H1 (cell line): ENCODE measurements at regions not wholly inside any gene's neighbourhood (a gene's known extent, or its start where the extent isn't known, plus 50 kb on each side); places are given as distances from the start of the nearest gene placed in this dataset.

Experiments
- CTCF ChIA-PET: fragments of 300-600 bp; sonication (Branson Sonifier 250); formaldehyde crosslinking; loops from one replicate; lab custom pipeline; 2021; ENCODE audit not compliant: partially characterized antibody; lab: Charles Lee
- POLR2A ChIA-PET: fragments of 300-600 bp; sonication (Branson Sonifier 250); formaldehyde crosslinking; loops from one replicate; lab custom pipeline; 2021; ENCODE audit warnings: inconsistent platforms; ENCODE audit not compliant: partially characterized antibody; lab: Charles Lee
- DNase-seq, 2 experiments: peaks; one replicate each; pipeline versions ENCODE4 v3.0.0 to v3.0.0-alpha.2; 2010 to 2022; ENCODE audit warnings: low spot score in 2 of 2, low read depth in 1 of 2, mixed read lengths in 1 of 2
- FAIRE-seq: peaks from 2 replicates; lab custom pipeline; 2011; peaks lifted over from hg19 to GRCh38; lab: Jason Lieb, UNC
- H2AFZ ChIP-seq: 2 replicates; pipeline ENCODE4 v1.8.1; 2012; ENCODE audit warnings: low read length, inconsistent platforms
- H2AK5ac ChIP-seq: 2 replicates; pipeline ENCODE4 v1.6.1; 2013; ENCODE audit warnings: low read depth, low read length
- H2BK120ac ChIP-seq: replicated peaks from 2 replicates; pipeline ENCODE3; 2013; ENCODE audit warnings: low read depth, low read length, inconsistent platforms
- H2BK12ac ChIP-seq: 2 replicates; pipeline ENCODE4 v1.6.1; 2013; ENCODE audit warnings: low read depth, low read length
- H2BK15ac ChIP-seq: 2 replicates; pipeline ENCODE4 v1.6.1; 2013; ENCODE audit warnings: low read length
- H2BK20ac ChIP-seq: 2 replicates; pipeline ENCODE4 v1.6.1; 2013; ENCODE audit warnings: low read length
- H2BK5ac ChIP-seq: 2 replicates; pipeline ENCODE4 v1.6.1; 2013; ENCODE audit warnings: low read depth, low read length
- H3K14ac ChIP-seq: 2 replicates; pipeline ENCODE4 v1.6.1; 2013; ENCODE audit warnings: inconsistent platforms; ENCODE audit not compliant: insufficient read length
- H3K18ac ChIP-seq: 2 replicates; pipeline ENCODE4 v1.6.1; 2013; ENCODE audit warnings: low read length; ENCODE audit errors: extremely low read depth
- H3K23ac ChIP-seq: 2 replicates; pipeline ENCODE4 v1.6.1; 2013; ENCODE audit warnings: inconsistent platforms; ENCODE audit not compliant: insufficient read length
- H3K23me2 ChIP-seq: 2 replicates; pipeline ENCODE4 v1.6.1; 2013; ENCODE audit warnings: low read depth, low read length
- H3K27ac ChIP-seq: 2 replicates; pipeline ENCODE4 v1.6.1; 2011; ENCODE audit warnings: low read depth, low read length, inconsistent platforms
- H3K27me3 ChIP-seq, 4 experiments: replicated peaks in 1 of 4; 1 replicate in 1 of 4; 2 replicates in 3 of 4; pipeline versions ENCODE4 v1.6.1 to v1.8.1; 2011 to 2013; ENCODE audit warnings: low read length in 3 of 4, mild to moderate bottlenecking in 3 of 4, inconsistent platforms in 2 of 4, mixed read lengths in 2 of 4, moderate library complexity in 1 of 4; ENCODE audit not compliant: control insufficient read depth in 3 of 4, insufficient read depth in 3 of 4; ENCODE audit errors: extremely low read depth in 1 of 4
- H3K36me3 ChIP-seq, 4 experiments: 2 replicates each; pipeline versions ENCODE4 v1.6.1 to v1.8.1; 2011 to 2013; ENCODE audit warnings: mild to moderate bottlenecking in 4 of 4, low read length in 3 of 4, moderate library complexity in 2 of 4, control low read depth in 1 of 4, inconsistent platforms in 1 of 4; ENCODE audit not compliant: insufficient read depth in 4 of 4, control insufficient read depth in 2 of 4
- H3K4ac ChIP-seq: replicated peaks from 2 replicates; pipeline ENCODE3; 2013; ENCODE audit warnings: low read length, low read depth, mixed read lengths, inconsistent platforms; ENCODE audit not compliant: insufficient read length
- H3K4me1 ChIP-seq, 4 experiments: replicated peaks in 1 of 4; 1 replicate in 1 of 4; 2 replicates in 3 of 4; pipeline versions ENCODE4 v1.6.1 to v1.8.1; 2011 to 2013; ENCODE audit warnings: low read length in 3 of 4, inconsistent platforms in 2 of 4, mixed read lengths in 1 of 4; ENCODE audit not compliant: insufficient read depth in 4 of 4, control insufficient read depth in 3 of 4
- H3K4me2 ChIP-seq, 2 experiments: 2 replicates each; pipeline versions ENCODE4 v1.6.1 to v1.8.1; 2011 to 2013; ENCODE audit warnings: low read depth in 2 of 2, low read length in 2 of 2, control low read depth in 1 of 2, inconsistent platforms in 1 of 2, mild to moderate bottlenecking in 1 of 2; ENCODE audit not compliant: insufficient read depth in 1 of 2
- H3K4me3 ChIP-seq, 4 experiments: fragments of 200-600, 300-600 bp in 1 of 4; sonication (generic), shearing (Covaris generic), sonication (Bioruptor Twin) in 1 of 4; 2 replicates each; pipeline versions ENCODE4 v1.5.1 to v1.8.1; 2011 to 2016; ENCODE audit warnings: low read length in 4 of 4, low read depth in 3 of 4, control low read depth in 2 of 4, inconsistent platforms in 2 of 4, mild to moderate bottlenecking in 2 of 4, mixed read lengths in 1 of 4, moderate library complexity in 1 of 4; ENCODE audit not compliant: insufficient read depth in 2 of 4; ENCODE audit errors: extremely low read depth in 1 of 4
- H3K56ac ChIP-seq: replicated peaks from 2 replicates; pipeline ENCODE3; 2013; ENCODE audit warnings: low read depth, mild to moderate bottlenecking, mixed read lengths, low read length, inconsistent platforms; ENCODE audit not compliant: insufficient read length
- H3K79me1 ChIP-seq: 2 replicates; pipeline ENCODE4 v1.6.1; 2013; ENCODE audit warnings: low read depth, low read length, control low read depth
- H3K79me2 ChIP-seq, 2 experiments: 2 replicates each; pipeline versions ENCODE4 v1.6.1 to v1.8.1; 2012 to 2013; ENCODE audit warnings: low read length in 2 of 2, mild to moderate bottlenecking in 2 of 2, inconsistent platforms in 1 of 2; ENCODE audit not compliant: insufficient read depth in 2 of 2, control insufficient read depth in 1 of 2
- H3K9ac ChIP-seq, 4 experiments: replicated peaks in 1 of 4; 1 replicate in 1 of 4; 2 replicates in 3 of 4; pipeline versions ENCODE4 v1.6.1 to v1.8.1; 2011 to 2013; ENCODE audit warnings: low read depth in 3 of 4, low read length in 3 of 4, control low read depth in 2 of 4, mild to moderate bottlenecking in 2 of 4, moderate library complexity in 2 of 4, inconsistent platforms in 1 of 4; ENCODE audit errors: extremely low read depth in 1 of 4
- H3K9me3 ChIP-seq, 2 experiments: 2 replicates each; pipeline versions ENCODE4 v1.6.1 to v1.8.1; 2012 to 2013; ENCODE audit warnings: mild to moderate bottlenecking in 2 of 2, moderate library complexity in 2 of 2, control low read depth in 1 of 2, inconsistent platforms in 1 of 2, low read depth in 1 of 2, low read length in 1 of 2, mixed read lengths in 1 of 2; ENCODE audit not compliant: insufficient read depth in 2 of 2
- H4K20me1 ChIP-seq, 2 experiments: replicated peaks in 1 of 2; 2 replicates each; pipeline versions ENCODE3 to v1.8.1; 2011 to 2013; ENCODE audit warnings: inconsistent platforms in 2 of 2, low read length in 2 of 2, mild to moderate bottlenecking in 1 of 2; ENCODE audit not compliant: insufficient read depth in 2 of 2, control insufficient read depth in 1 of 2
- H4K5ac ChIP-seq: 2 replicates; pipeline ENCODE4 v1.6.1; 2013; ENCODE audit warnings: low read length, low read depth, mixed read lengths, inconsistent platforms; ENCODE audit not compliant: insufficient read length
- H4K8ac ChIP-seq: 2 replicates; pipeline ENCODE4 v1.8.0; 2013; ENCODE audit warnings: mild to moderate bottlenecking, moderate library complexity, low read length, inconsistent platforms; ENCODE audit not compliant: insufficient read depth; ENCODE audit errors: extremely low read depth
- H4K91ac ChIP-seq: replicated peaks from 2 replicates; pipeline ENCODE3; 2013; ENCODE audit warnings: low read length, mixed read lengths, inconsistent platforms; ENCODE audit not compliant: insufficient read length
- BRCA1 ChIP-seq: IDR thresholded peaks from 2 replicates; pipeline ENCODE4 v1.6.1; 2012; ENCODE audit warnings: low read depth, low read length, improper control_type of control experiment
- MAFK ChIP-seq: IDR thresholded peaks from 2 replicates; pipeline ENCODE4 v1.6.1; 2012; ENCODE audit warnings: low read depth, mild to moderate bottlenecking, improper control_type of control experiment, low read length
- NANOG ChIP-seq: IDR thresholded peaks from 2 replicates; pipeline ENCODE4 v1.6.1; 2011; ENCODE audit warnings: low read length, low read depth, mild to moderate bottlenecking, inconsistent platforms; ENCODE audit not compliant: insufficient read depth, poor library complexity, severe bottlenecking
- RBBP5 ChIP-seq: IDR thresholded peaks from 2 replicates; pipeline ENCODE4 v1.7.1; 2012; ENCODE audit warnings: low read depth, mild to moderate bottlenecking, inconsistent platforms, low read length, moderate library complexity, borderline replicate concordance
- RNF2 ChIP-seq: fragments of 200-900, 300-1000 bp; sonication (generic); IDR thresholded peaks from 2 replicates; pipeline ENCODE4 v1.7.1; 2016; ENCODE audit warnings: borderline replicate concordance, low read depth, mild to moderate bottlenecking, antibody characterized with exemption, low read length; ENCODE audit not compliant: poor library complexity, severe bottlenecking; ENCODE audit errors: missing control alignments
- SP2 ChIP-seq: IDR thresholded peaks from 2 replicates; pipeline ENCODE4 v1.6.1; 2012; ENCODE audit warnings: mild to moderate bottlenecking, low read length, inconsistent platforms
- TAF7 ChIP-seq: optimal IDR thresholded peaks from 2 replicates; pipeline ENCODE3; 2011; ENCODE audit warnings: low read depth, mild to moderate bottlenecking, inconsistent platforms, low read length, moderate library complexity, borderline replicate concordance
- ZNF274 ChIP-seq: IDR thresholded peaks from 2 replicates; pipeline ENCODE4 v1.7.0; 2012; ENCODE audit warnings: low read length, borderline replicate concordance; ENCODE audit errors: extremely low read depth
- WGBS, 2 experiments: shearing (Covaris generic) in 1 of 2; methylation state at CpG; one replicate each; pipeline versions ENCODE4 v1.1.6 to v1.1.7; 2013 to 2015; ENCODE audit warnings: low lambda C conversion rate in 2 of 2, mixed read lengths in 2 of 2, inconsistent platforms in 1 of 2, low coverage in 1 of 2, missing lambda C conversion rate in 1 of 2; ENCODE audit not compliant: insufficient replicate concordance in 2 of 2, insufficient coverage in 1 of 2, insufficient read length in 1 of 2; ENCODE audit errors: extremely low coverage in 1 of 2, missing lambda C conversion rate in 1 of 2; 5-methylcytosine and 5-hydroxymethylcytosine counted together

DNA sequence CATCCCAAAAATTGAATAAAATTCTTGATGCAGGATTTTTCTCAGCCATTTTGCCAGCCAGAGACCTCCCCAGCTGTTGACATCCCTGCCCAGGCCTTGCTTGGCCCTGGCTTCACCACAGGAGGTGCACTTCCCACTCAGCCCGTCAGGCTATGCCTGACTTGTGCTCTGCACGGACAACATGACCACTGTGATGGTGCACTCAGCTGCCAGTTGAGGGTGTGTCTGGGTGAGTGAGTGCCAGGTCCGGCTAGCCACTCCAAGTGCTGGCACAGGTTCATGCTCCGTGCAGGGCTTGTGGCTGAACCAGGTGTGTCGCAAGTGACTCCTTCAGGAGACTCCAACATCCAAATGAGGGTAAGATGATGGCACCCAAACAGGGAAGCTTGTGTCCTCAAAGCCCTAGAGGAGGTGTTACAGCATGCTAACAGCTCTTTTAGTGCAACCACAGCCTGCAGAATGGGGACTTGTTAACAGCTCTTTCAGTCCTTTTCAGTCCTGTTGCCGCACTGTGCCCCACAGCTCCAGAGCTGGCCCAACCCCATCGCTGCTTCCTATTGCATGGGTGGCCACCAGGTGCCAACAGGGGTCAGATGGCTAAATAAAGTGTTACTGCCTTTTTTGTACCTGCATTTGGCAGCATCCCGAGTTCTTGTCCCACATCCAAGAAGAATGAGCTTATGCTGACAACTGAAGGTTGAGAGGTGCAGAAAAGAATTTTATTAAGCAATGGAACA lies 380.7 kb downstream of the SLITRK5 start:
- no peak overlapping the region for H3K9ac ChIP-seq
- POLR2A ChIA-PET: no interaction called here
- FAIRE-seq: no peak
- H3K79me1 ChIP-seq: no peaks in the 10 kb centered on the region
- no peak overlapping the region for H3K4me2 ChIP-seq
- TF ChIP-seq RNF2 (no peak), BRCA1 (no peak), SP2 (no peak), MAFK (no peak), RBBP5 (no peak), TAF7 (no peak), ZNF274 (no peak), NANOG (no peak)
- TF ChIP-seq, all 59 proteins: peak for 0
- no peak for DNase-seq
- H3K9me3 ChIP-seq: no peaks in the 10 kb centered on the region; a peak in 1 of 4 replicates
- no peak overlapping the region for H2BK15ac ChIP-seq
- H3K27me3 ChIP-seq: no peaks in the 10 kb centered on the region
- H3K79me2 ChIP-seq: no peaks in the 10 kb centered on the region
- H2AK5ac ChIP-seq: no peak overlapping the region
- H3K18ac ChIP-seq: no peak overlapping the region
- no peak overlapping the region for H4K5ac ChIP-seq
- no peak overlapping the region for H2BK12ac ChIP-seq
- no peaks in the 10 kb centered on the region for H3K36me3 ChIP-seq
- CTCF ChIA-PET: interaction anchor here (0.6 to 1.8 kb wide), 3 partner anchors 16 to 302 kb away, joined by 3 to 10 read pairs (median 3); no protein-coding TSS in a partner anchor
- H2BK5ac ChIP-seq: no peak overlapping the region
- H2BK20ac ChIP-seq: no peak overlapping the region
- H3K4me3 ChIP-seq: no peak overlapping the region
- 80% methylated on average over 8 of the region's 8 CpGs; no CpG with 5 or more reads in 1 of the 2 experiments for WGBS, 2 experiments
- no peak overlapping the region for H3K23ac ChIP-seq
- H4K91ac ChIP-seq: no peak overlapping the region
- H4K8ac ChIP-seq: no peak overlapping the region
- no peak overlapping the region for H2BK120ac ChIP-seq
- no peak overlapping the region for H3K14ac ChIP-seq
- H3K56ac ChIP-seq: no peak overlapping the region
- H4K20me1 ChIP-seq: no peaks in the 10 kb centered on the region
- H3K23me2 ChIP-seq: no peaks in the 10 kb centered on the region
- H3K4me1 ChIP-seq: no peaks in the 10 kb centered on the region
- no peak overlapping the region; the same call in 1 of the 2 replicates for H2AFZ ChIP-seq
- H3K4ac ChIP-seq: no peak overlapping the region
- no peak overlapping the region for H3K27ac ChIP-seq
